ENCODE measurements at regions not wholly inside any gene's neighbourhood (a gene's known extent, or its start where the extent isn't known, plus 50 kb on each side); places are given as distances from the start of the nearest gene placed in this dataset.
"Not testable (repeated sequence)": the region's sequence is repeated elsewhere in the genome, so short reads cannot be mapped to it uniquely, and the experiment has no call there.

DNA sequence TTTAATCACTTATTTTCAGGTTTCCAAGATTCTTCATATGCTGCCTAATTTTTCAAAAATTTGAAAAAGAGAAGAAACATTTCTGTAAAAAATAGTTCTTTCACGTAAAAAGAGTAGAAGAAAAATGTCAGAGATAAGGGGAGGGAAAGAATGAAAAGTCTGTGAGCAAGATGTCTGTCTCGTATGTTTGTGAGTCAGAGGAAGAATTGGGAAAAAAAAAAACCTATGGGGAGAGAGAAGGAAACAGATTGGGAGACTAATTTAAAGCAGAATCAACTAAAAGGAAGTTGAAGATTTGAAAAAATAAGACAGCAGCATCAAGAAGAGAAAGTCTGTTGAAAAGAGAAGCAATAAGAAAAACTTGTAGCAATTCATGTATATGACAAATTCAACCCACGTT, 456.3 kb downstream of the HINT1 start:
- no peak for DNase-seq

DNA sequence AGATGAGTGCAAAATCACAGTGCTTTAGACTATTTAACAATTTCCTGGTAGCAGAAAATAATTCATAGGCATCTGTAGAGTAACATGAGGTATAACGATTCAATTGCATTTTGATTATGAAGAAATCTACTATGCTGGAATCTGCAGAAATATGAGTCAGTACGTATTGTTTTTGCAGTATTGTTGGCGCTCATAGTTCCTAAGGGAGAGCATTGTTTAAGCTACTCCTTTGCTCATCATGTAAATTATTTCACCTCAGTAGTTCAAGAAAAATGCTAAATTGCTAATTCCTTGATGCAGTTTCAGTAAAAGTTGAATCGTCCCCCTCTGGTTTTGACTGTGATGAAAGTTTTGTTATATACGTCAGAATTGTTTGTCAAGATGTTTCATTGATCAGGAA, 458.4 kb downstream of the HINT1 start:
- DNase-seq: no peak

DNA sequence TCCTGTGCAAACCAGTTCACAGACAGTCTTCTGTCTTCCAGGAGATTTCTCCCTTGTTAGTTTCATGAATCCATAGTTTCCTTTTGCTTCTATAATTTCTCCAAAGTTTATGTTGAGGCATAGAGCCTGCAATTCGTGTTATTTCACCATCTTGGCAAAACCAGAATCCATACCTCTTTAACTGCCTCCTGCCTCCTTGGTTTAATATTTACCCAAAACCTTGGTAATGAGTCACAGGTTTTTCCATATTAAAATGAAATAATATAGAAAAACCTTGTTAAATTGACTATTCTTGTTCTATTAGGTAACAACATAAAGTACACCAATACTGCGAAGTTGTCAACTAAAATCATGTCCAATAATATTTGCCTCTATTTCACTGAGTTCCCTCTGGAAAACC, 459.7 kb downstream of the HINT1 start:
- no peak for DNase-seq

DNA sequence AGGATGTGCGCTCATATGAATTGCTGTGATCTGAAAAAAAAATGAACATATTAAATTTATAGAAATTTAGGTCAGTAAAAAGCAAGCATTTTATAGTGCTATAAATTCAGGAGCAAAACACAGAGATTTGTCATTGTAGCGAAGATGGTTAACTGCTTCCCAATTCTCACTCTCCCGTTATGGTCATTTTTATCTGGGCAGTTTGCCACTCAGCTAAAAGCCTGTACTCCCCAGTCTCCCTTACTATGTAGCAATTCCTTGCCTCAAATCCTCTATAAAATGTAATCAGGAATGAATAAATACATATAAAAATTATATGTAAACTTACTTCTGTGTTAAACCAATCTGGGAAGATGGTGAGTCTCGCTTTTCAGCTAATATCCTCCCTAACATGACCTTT, 471.5 kb downstream of the HINT1 start:
- no peak for DNase-seq

DNA sequence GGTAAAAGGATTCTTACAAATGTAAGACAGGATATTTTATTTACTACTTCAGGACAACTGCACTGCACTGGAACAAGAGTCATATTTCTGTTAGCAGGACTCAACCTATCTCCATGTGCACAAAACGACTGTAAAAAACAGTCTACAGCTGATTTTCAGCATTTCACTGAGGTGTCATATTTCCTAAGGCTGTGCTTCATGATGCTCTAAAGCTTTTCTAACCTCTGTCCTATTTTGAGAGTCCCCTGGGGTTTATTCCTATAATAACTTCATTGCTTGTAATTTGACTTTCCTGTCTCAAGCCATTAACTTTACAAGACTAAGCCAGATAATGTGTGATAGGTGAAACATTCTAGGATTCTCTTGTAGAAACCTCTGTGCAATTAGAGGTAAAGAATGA, 472.3 kb downstream of the HINT1 start:
- DNase-seq: no peak

DNA sequence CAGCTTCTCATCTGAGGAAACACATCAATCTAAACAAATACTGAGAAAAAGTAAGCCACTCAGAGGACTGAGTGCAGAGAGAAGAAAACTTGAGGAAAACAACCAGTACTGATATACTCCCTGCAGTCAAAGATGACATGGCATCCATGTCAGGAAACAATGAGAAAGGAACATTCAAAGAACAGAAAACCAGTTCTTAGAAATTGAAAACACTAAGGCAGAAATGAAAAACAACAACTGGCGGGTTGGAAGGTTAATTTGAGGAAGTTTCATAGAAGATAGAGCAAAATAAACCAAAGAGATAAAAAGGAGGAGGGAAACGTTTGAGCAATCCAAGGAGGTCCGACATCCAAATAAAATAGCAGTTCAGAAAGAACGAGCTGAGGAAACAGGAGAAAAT, 475.2 kb downstream of the HINT1 start:
- DNase-seq: no peak

DNA sequence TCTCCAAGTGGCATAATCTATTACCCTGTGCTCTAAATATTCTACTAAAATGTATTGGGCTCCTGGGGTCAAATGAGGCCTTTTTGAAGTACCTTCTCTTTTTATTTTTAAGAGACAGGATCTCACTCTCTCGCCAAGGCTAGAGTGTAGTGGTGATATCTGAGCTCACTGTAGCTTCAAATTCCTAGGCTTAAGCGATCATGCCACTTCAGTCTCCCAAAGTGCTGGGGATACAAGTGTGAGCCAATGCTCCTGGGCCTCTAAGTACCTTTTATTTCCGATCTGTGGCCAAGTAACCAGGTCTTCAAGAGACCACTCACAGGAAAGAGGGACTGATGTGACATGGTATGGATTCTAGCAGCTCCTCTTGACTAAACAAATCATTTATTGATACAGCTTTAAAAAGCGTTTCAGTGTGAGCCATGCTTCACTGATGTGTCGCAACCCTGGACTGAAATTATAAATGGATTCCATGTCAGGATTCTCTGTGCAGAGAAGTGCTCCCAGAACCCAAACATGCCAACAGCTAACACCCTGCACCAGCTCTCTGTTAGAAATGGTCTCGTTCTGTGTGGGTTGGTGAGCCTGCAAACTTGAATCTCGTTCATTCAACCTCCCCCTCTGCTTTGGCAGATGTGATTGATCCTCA, 477.8 kb downstream of the HINT1 start:
- no peak for DNase-seq

DNA sequence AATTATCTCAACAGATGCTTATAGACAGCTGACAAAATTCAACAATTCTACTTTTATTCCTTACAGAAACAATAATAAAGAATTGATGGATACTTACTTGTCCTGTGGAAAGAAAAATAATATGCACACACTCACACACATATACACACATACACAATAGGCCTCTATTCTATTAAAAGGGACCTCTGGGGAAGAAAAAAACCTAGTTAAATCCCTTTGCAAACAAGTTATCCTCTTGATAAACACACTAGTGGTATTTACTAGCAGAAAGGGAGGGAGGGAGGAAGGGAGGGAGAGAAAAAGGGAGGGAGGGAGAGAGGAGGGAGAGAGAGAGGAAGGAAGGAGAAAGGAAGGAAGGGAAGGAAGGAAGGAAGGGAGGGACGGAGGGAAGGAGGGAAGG, 486.4 kb downstream of the HINT1 start:
- no peak for DNase-seq

DNA sequence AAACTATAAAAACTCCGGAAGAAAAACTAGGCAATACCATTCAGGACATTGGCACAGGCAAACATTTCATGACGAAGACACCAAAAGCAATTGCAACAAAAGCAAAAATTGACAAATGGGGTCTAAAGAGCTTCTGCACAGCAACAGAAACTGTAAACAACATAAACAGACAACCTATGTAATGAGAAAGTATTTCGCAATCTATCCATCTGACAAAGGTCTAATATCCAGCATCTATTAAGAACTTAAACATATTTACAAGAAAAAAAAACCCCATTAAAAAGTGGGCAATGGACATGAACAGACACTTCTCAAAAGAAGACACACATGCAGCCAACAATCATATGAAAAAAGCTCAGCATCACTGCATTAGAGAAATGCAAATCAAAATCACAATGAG, 498.6 kb downstream of the HINT1 start:
- DNase-seq: no peak

DNA sequence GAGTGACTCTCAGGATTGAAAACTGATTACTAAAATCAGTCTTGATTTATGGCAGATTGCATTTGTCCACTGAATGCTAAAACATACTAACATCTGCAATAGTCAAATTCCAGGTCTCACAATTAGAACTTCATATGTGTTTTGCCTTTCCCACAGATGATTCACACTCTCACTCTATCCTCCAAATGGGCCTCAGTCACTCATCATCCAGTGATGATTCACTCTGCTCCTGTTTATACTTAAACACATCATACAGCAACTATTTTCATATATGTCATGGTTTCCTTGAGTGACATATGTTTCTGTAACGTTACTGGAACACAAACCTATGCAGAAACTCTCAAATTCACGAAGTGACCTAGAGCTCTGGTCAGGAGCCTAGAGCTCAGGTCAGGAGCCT, 512.9 kb downstream of the HINT1 start:
- no peak for DNase-seq

DNA sequence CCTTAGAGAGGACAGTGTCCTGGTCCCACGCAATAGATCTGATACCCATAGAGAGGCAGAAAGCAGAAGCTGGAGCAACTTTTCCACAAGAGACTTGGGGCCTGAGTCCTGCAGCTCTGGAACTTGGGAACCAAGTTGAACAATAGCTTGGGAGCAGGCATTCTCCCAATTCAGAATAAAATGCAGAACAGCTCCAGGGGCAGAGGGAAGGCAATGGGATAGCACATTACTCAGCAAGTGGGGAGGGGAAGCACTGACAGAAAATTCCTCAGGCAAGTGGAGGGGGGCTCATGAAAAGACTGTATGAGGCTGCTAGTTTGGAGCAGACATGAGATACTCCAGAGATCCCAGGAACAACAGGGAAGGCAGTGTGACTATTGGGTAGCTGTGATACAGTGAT, 513.6 kb downstream of the HINT1 start:
- DNase-seq: no peak

DNA sequence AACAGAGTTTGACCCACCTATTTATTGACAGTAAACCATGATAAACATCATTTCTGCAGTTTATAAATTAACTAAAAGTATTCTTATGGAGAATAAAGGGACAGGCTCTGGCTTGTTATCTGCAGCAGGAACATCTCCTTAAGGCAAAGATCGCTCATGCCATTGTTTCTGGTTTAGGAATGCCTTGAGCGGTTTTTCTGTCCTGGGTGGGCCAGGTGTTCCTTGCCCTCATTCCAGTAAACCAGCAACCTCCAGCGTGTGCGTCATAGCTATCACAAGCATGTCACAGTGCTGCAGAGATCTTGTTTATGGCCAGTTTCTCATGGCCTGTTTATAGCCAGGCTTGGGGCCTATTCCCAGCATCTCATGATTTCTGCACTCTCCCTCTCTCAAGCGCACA, 521.7 kb downstream of the HINT1 start:
- DNase-seq: no peak

DNA sequence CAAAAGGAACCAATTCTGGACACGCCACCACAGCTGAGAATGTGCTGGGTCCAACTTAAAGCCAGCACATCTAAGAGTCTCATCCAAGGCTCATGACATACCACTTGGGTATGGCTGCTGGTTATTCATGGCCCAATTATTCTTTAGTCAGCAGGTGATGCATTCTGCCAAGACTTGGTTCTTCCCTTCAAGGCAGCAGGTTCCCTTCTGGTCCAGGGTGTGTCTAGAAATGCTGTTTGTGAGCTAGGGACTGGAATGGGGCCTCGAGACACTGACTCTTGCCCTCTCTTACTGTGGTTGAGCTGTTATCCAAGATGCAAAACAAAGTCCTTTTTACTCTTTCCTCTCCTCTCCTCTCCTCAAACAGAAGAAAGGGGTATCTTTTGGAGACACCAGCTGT, 522.6 kb downstream of the HINT1 start:
- DNase-seq: no peak

DNA sequence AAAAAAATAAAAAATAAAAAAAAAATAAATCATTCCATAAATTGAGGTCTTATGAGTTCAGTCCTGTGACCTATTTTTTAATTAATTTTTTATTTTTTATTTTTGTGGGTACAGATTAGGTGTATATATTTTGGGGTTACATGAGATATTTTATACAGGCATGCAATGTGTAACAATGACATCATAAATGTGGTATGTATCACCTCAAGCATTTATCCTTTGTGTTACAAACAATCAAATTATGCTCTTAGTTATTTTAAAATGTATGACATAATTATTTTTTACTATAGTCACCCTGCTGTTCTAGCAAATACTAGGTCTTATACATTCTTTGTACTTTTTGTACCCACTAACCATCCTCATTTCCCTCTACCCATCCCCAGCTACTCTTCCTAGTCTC, 537.9 kb downstream of the HINT1 start:
- no peak for DNase-seq

DNA sequence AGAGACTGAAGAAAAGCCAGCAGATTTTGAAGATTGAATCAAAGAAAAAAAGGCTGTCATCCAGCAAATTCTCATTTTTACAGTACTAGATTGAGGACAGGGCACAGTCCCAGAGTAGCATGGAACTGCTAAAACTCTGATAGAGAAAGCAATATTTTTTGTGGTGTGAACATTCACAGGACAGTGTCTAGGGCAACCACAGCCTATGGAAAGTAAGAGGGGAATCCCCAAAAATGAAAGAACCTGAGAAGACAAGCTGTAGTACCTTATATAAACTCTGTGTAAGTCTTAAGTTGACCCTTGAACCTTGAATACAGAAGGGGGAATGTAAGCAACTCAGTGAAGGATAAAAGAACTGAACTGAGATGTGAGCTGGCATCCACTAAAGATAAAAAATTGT, 540.3 kb downstream of the HINT1 start:
- no peak for DNase-seq

DNA sequence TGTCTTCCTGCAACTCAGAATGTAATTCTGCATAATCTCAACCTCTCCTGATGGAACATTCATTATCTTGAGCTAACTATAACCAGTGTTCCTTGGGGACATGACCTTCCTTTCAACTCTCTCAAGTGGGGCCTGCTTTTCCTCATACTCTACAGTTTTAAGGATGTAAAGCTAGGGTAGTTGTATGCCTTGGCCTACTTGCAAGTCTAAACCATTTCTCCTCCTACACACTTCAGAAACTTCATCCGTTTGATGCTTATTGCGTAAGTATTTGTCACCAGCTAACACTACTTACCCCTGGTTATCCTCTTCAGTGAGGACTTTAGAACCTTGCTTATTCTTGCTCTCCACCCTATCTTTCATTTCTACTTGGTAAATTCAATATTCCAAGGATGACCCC, 548.9 kb downstream of the HINT1 start:
- no peak for DNase-seq

DNA sequence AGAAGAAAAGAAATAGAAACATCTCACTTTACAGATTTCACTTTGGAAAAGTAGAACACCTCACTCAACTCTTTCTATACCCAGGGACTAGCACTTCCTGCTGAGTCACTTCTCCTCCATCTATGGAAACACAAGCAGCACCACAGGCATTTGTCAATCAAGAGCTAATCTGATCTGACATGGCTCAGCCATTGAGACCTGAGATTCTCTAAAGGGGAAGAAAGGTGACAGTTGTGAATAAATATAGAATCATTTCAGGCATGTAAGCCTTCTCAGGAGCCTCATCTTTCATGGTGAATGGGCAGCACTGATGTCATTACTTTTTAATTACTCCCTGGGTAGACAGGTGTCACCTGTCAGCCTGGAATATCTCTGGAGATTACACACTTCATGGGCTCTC, 559.8 kb downstream of the HINT1 start:
- no peak for DNase-seq

DNA sequence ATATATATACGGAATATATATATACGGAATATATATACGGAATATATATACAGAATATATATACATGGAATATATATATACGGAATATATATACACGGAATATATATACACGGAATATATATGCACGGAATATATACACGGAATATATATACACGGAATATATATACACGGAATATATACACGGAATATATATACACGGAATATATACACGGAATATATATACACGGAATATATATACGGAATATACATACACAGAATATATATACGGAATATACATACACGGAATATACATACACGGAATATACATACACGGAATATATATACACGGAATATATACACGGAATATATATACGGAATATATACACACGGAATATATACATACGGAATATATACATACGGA, 568.4 kb downstream of the HINT1 start:
- not testable (repeated sequence) for DNase-seq

DNA sequence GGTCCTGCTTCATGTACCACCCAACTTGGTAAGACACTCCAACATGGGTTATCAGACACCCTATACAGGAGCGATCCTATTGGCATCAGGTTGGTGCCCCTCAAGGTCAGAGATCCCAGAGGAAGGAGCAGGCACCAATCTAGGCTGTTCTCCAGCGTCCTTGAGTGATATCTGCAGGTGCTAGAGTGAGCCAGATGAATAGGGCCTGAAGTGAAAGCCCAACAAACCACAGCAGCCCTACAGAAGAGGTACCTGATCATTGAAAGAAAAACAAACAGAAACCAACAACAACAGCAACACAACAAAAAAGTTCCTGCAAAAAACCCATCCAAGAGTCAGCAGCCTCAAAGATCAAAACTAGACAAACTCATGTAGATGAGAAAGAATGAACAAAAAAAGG, 584.8 kb downstream of the HINT1 start:
- DNase-seq: no peak

DNA sequence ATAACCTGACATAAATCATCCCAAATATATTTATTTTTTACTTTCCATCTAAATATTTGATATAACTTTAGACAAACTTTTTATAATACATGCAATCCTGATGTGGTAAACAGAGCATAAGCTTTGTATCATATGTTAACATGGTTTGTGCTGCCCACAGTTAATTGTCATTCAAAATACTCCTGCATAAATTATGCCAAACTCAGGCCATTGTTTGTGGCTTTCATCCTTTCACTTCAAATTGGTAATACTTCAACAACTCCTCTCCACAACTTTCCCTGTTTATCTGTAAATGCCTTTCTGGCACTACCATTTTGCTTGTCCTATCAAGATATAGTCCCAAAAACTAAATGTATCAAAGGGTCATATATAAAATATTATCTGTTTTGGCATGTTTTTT, 586.7 kb downstream of the HINT1 start:
- no peak for DNase-seq

DNA sequence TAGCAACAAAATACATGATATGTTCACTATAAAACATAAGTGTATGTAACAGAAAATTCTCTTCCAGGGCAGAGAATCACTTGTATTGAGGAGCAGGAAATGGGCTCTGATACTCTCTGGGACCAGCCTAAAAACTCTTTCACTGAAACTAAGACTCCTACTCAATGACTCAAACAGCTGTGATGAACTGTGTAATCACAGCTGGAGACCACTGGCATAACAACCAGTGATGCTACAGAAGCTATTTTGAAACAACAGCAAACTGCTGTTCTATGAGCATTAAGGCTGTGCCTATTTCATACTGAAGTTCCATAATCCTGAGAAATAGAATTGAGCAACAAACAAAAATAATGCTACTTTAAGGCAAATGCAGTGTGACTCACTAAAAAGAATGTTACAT, 594.0 kb downstream of the HINT1 start:
- DNase-seq: no peak

DNA sequence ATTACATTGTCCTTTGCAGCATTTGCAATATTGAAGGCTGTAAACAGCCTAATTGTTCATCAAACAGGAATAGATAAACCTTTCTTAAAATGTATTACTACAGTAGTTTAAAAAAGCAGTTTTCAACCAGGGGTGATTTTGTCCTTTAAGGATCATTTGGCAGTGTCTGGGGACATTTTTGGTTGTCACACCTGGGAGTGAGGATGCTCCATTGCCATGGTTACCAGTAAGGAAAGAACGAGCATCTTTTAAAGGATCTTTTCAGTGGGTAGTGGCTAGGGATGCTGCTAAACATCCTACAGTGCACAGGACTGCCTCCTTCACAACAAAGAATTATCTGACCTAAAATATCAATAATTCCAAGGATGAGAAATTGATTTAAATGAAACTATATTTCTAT, 596.3 kb downstream of the HINT1 start:
- DNase-seq: no peak

DNA sequence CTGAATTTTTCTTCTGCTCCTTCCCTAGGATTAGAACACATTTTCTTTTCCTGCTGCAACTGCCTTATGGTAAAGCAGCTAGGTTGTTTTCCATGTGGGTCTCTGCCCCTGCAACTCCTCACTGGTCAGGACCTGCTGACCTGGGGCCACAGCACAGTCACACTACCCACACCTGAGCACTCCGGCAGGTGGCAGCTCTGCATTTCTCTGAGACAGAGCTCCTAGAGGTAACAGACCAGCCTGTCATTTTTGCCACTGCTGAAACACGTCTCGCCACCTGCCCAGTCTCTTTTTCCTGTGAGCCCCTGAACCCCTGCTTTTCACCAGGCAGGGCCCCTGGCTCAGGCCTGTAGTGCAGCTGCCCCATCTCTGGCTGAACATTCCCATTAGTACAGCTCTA, 609.6 kb downstream of the HINT1 start:
- DNase-seq: no peak

DNA sequence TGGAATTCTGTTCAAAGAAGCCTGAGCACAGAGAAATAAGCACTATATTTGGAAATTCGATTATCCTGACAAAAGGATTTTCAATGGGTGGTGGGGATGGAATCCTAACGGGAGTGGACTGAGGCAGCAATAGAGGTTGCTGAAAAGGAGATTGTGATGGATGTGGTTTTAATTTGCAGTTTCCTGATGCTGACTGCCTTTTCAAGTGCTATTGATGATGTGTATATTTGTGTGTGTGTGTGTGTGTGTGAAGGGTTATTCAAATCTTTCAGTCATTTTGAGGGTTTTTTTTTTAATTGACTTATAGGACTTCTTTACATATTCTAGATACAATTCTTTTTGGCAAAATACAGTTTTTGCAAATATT, 614.5 kb downstream of the HINT1 start:
- DNase-seq: no peak

DNA sequence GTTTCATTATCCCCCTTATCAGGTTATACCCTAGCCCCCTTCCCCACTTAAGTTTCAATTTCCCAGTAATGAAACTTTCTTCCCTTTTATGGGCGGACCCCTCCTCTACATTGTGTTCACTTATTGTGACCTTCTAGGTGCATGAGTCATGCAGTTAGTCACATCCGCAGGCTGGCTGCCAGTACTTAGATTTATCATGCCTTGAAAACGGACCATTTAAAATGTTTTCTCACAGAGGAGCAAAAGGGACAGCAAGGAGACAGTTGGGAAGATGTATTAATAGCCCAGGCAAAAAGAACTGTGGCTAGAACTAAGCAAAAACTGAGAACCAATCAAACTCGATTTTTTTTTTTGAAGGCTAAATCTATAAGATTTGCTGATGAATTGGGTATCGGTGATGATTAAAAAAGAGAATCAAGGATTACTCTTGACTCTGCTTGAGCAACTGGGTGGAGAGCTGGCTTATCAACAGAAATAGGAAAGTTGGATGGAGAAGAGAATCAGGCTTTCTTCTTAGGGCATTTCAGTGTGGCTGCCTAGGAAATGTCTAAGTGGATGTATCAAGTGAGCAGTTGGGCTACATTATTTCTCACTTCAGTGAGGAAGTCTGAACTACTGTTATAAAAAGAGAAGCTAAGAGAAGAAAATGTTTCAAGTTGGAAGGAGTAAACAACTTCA, 615.0 kb downstream of the HINT1 start:
- DNase-seq: no peak

Measured in DMS79 (cell line).